ENCODE measurements at regions not wholly inside any gene's neighbourhood (a gene's known extent, or its start where the extent isn't known, plus 50 kb on each side); places are given as distances from the start of the nearest gene placed in this dataset.
A peak's percentile ranks its signal among the peaks of the same experiment; 100 is the strongest.
"Not testable (repeated sequence)": the region's sequence is repeated elsewhere in the genome, so short reads cannot be mapped to it uniquely, and the experiment has no call there.

DNA sequence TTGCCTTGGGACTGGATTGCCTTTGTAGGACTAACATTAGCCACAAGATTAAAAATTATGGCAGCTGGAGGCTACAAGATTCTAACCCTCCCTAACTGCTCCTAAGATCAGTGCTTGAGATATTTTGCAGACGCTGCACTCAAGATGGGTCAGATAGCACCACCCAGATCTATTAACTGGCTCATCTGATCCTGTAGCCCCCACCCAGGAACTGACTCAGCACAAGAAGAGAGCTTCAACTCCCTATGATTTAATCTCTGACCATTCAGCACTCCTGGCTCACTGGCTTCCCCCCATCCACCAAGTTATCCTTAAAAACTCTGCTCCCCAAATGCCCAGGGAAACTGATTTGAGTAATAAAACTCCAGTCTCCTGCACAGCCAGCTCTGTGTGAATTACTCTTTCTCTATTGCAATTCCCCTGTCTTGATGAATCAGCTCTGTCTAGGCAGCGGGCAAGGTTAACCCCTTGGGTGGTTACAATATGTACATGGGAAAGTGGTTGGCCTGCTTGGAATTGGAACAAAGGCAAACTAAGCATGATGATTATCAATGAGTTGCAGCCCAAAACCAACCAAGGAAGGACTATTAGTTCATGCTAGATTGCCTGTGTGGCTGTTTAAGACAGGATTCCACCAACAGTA, 111.3 kb downstream of the OR2B2 start:
- no peaks in the 10 kb centered on the region for H3K27me3 Mint-ChIP-seq (ENCODE audit: low read depth)
- peaks cover 4% of the 10 kb centered on the region for H3K4me1 Mint-ChIP-seq
- peak overlapping the region in 1 of 3 experiments; percentile 32 for H3K27ac Mint-ChIP-seq
- no peak overlapping the region for H3K4me3 Mint-ChIP-seq
- H3K9me3 Mint-ChIP-seq: no peaks in the 10 kb centered on the region
- TF ChIP-seq, protein P1, sequence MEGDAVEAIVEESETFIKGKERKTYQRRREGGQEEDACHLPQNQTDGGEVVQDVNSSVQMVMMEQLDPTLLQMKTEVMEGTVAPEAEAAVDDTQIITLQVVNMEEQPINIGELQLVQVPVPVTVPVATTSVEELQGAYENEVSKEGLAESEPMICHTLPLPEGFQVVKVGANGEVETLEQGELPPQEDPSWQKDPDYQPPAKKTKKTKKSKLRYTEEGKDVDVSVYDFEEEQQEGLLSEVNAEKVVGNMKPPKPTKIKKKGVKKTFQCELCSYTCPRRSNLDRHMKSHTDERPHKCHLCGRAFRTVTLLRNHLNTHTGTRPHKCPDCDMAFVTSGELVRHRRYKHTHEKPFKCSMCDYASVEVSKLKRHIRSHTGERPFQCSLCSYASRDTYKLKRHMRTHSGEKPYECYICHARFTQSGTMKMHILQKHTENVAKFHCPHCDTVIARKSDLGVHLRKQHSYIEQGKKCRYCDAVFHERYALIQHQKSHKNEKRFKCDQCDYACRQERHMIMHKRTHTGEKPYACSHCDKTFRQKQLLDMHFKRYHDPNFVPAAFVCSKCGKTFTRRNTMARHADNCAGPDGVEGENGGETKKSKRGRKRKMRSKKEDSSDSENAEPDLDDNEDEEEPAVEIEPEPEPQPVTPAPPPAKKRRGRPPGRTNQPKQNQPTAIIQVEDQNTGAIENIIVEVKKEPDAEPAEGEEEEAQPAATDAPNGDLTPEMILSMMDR (IDR thresholded peaks at IDR 0.05; ENCODE audit: unreplicated experiment in 3 of 3): no peak
- no peaks in the 10 kb centered on the region for H3K36me3 Mint-ChIP-seq (ENCODE audit: low read depth)

DNA sequence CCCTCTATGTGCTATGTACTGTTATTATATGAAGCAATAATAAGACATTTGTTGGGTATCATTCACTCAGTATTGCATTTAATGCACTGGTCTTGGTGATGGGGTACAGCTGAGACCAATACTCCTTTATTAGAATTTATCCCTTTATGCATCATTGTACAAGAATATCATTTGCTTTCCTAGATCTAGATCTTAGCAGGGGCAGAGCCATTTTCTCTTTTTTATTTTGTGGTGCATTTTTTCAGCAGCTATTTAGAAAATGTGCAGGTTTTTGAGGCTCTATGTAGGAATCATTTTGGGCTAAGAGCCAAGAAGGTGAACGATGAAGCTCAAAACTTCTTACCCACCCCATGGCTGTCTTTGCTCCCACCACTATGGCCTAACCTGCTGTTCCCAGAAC, 114.2 kb downstream of the OR2B2 start:
- no peak overlapping the region for H3K27ac Mint-ChIP-seq
- TF ChIP-seq, protein P1 (IDR thresholded peaks at IDR 0.05; ENCODE audit: unreplicated experiment in 3 of 3): no peak
- peaks cover 17% of the 10 kb centered on the region for H3K4me1 Mint-ChIP-seq
- H3K4me3 Mint-ChIP-seq: no peak overlapping the region
- no peaks in the 10 kb centered on the region for H3K9me3 Mint-ChIP-seq
- H3K36me3 Mint-ChIP-seq (ENCODE audit: low read depth): no peaks in the 10 kb centered on the region
- H3K27me3 Mint-ChIP-seq (ENCODE audit: low read depth): no peaks in the 10 kb centered on the region

DNA sequence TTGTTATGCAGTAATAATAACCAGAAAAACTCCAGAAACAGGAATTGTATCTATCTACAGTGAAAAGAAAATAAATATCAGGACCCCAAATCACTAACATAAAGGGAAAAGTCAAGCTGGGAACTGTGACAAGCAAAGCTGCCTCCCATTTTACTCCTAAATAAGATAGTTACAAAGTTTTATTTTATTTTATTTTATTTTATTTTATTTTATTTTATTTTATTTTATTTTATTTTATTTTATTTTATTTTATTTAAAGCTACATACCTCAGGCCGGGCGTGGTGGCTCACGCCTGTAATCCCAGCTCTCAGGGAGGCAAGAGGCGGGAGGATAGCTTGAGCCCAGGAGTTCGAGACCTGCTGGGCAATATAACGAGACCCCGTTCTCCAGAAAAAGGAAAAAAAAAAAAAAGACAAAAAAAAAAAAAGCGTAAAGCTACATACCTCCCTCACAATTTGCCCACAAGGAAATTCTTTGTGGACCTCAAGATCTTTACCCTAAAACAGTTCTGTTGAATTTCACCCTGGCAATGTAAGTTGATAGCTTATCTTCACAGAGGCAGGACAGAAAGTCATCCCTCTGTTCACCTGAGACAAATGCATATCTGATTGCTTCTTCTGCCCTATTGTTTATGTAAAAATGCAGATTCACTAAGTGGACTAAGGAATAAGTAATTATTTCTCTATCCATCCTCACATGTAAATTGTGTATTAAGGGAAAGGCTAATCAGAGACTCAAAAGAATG, 115.3 kb downstream of the OR2B2 start:
- not testable (repeated sequence) for H3K4me3 Mint-ChIP-seq; H3K9me3 Mint-ChIP-seq; H3K36me3 Mint-ChIP-seq (ENCODE audit: low read depth); H3K27ac Mint-ChIP-seq; H3K27me3 Mint-ChIP-seq (ENCODE audit: low read depth)
- peaks cover 25% of the 10 kb centered on the region for H3K4me1 Mint-ChIP-seq

DNA sequence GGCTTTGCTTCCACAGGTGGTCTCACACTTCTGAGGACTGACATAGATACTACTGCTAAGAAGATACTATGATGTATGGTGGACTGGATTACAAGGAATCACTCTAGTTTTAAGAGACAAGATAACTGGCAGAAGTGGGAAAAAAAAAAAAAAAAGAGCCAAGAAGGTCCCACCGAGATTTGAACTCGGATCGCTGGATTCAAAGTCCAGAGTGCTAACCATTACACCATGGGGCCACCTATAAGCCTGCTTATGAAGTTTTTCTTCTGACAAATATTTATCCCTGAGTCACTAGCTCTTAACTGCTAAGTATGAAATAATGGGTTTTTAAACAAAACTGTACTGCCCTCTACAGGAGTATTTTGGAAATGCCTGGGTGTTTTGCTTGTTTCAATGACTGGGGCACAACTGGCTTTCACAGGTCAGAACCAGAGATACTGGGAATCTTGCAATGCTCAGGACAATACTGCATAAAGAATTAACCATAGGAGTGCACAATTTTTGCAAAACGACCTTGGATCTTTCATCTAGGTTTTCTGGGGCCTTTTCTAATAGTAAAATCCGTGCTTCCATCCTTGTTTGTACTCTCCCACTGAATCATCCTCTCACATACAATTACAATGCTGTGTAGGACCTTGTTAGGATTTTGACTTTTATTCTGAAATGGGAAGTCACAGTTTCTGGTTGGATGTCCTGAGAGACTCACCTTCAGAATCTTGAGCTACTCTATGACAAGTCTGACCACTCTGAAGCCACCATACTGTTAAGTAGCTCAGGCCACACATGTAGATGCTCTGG, 116.3 kb downstream of the OR2B2 start:
- Mint-ChIP-seq H3K27me3 (ENCODE audit: low read depth) (peaks cover 6% of the 10 kb centered on the region), H3K4me1 (peaks cover 32% of the 10 kb centered on the region), H3K36me3 (ENCODE audit: low read depth) (no peaks in the 10 kb centered on the region), H3K9me3 (no peaks in the 10 kb centered on the region), H3K4me3 (peak overlapping the region in 1 of 3 experiments; percentile 18), H3K27ac (peak overlapping the region in 1 of 3 experiments; percentile 16)
- TF ChIP-seq, protein P1 (IDR thresholded peaks at IDR 0.05; ENCODE audit: unreplicated experiment in 3 of 3): peak; percentile 70 to 84 (median 76)

DNA sequence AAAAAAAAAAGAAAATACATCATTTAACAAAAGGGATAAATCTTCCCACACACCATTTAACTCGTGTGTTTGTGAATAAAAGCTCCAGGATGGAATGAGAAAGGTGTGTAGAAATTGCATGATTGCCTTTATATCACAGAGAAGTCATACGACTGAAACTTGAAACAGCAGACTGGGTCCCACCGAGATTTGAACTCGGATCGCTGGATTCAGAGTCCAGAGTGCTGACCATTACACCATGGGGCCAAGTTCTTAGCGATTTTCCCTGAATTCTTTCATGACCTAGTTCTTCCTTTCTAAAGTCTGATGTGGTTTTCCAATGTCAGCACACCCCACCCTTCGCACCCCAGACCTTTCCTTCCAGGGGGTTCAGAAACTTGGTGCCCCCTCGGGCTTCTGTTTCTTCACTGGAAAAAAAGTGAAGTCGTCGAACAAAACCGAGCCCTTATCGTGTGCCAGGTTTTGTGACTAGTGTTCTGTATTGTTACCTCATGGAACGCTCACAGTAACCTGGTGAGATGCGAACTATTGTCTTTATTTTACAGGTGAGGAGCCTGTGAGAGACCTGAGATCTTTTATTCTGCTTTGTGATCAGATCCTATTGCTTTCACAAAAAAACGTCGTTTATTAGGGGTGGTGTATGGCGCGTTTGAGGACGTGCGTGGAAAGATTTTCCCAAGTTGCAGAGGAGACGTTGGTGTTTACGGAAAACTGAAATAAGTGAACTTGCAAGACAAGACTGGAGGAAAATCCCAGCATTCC, 120.8 kb downstream of the OR2B2 start:
- Mint-ChIP-seq H3K4me3 (peak overlapping the region; percentile 90 to 96 (median 95)), H3K36me3 (ENCODE audit: low read depth) (no peaks in the 10 kb centered on the region), H3K27ac (peak overlapping the region; percentile 95 to 99 (median 98)), H3K27me3 (ENCODE audit: low read depth) (peaks cover 6% of the 10 kb centered on the region), H3K9me3 (no peaks in the 10 kb centered on the region), H3K4me1 (peaks cover 32% of the 10 kb centered on the region)
- TF ChIP-seq, protein P1 (IDR thresholded peaks at IDR 0.05; ENCODE audit: unreplicated experiment in 3 of 3): no peak

DNA sequence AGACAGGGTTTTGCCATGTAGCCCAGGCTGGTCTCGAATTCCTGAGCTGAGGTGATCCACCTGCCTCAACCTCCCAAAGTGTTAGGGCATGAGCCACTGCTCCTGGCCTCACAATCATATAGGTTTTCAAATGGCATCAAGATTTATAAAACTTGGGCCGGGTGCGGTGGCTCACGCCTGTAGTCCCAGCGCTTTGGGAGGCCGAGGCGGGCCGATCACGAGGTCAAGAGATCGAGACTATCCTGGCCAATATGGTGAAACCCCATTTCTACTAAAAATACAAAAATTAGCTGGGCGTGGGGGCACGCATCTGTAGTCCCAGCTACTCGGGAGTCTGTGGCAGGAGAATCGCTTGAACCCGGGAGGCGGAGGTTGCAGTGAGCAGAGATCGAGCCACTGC, 123.8 kb downstream of the OR2B2 start:
- not testable (repeated sequence) for H3K36me3 Mint-ChIP-seq (ENCODE audit: low read depth); H3K4me3 Mint-ChIP-seq; H3K27me3 Mint-ChIP-seq (ENCODE audit: low read depth); H3K9me3 Mint-ChIP-seq; H3K27ac Mint-ChIP-seq
- H3K4me1 Mint-ChIP-seq: peaks cover 17% of the 10 kb centered on the region
